ENCODE measurements at regions not wholly inside any gene's neighbourhood (a gene's known extent, or its start where the extent isn't known, plus 50 kb on each side); places are given as distances from the start of the nearest gene placed in this dataset.

DNA sequence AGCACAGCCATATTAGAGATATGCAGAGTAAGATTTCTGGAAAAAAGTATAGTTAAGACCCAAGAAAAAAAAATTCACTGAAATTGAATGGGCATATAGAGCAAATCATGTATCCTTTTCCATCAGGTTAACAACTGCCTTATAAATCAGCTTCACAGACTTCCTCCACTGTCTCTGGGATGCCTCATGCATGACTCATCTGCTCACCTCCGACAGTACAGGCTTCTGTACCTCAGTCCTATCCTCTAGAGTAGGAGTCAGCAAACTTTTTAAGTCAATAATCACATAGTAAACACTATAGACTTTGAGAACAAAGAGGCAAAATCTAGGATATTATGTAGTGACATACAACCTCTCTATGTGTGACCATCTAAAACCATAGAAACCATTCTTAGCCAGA is 211.6 kb upstream of the SP8 start:
- peaks cover under 1 to 7% of the 10 kb centered on the region in 2 experiments for H3K9me3 ChIP-seq (ENCODE audit: control insufficient read depth in 1 of 2, insufficient read depth in 1 of 2, low read length in 2 of 2)
- Mint-ChIP-seq H3K9me3 (peaks cover 4% of the 10 kb centered on the region), H3K4me1 (ENCODE audit: low read depth) (no peaks in the 10 kb centered on the region), H3K36me3 (ENCODE audit: low read depth) (no peaks in the 10 kb centered on the region), H3K27me3 (no peaks in the 10 kb centered on the region), H3K4me3 (no peak overlapping the region), H3K27ac (no peak overlapping the region)
- POLR2A ChIA-PET: no interaction called here
- CTCF ChIA-PET: no interaction called here
- intact Hi-C loops (cut with DNase I, micrococcal nuclease): no loop called here
- ATAC-seq (ENCODE audit: poor library complexity) (no peak), DNase-seq (no peak)
- no peak overlapping the region for H3K27ac ChIP-seq (ENCODE audit: low read depth in 1 of 2, low read length in 2 of 2)
- no peaks in the 10 kb centered on the region for H3K36me3 ChIP-seq (ENCODE audit: insufficient read depth, low read length)
- H3K27me3 ChIP-seq (ENCODE audit: control insufficient read depth in 1 of 2, insufficient read depth in 2 of 2, low read length in 2 of 2): no peaks in the 10 kb centered on the region
- no peaks in the 10 kb centered on the region for H3K4me1 ChIP-seq (ENCODE audit: insufficient read depth, low read length)
- TF ChIP-seq CTCF (IDR thresholded peaks at IDR 0.05): no peak
- no peak overlapping the region for H3K4me3 ChIP-seq (ENCODE audit: low read length)

DNA sequence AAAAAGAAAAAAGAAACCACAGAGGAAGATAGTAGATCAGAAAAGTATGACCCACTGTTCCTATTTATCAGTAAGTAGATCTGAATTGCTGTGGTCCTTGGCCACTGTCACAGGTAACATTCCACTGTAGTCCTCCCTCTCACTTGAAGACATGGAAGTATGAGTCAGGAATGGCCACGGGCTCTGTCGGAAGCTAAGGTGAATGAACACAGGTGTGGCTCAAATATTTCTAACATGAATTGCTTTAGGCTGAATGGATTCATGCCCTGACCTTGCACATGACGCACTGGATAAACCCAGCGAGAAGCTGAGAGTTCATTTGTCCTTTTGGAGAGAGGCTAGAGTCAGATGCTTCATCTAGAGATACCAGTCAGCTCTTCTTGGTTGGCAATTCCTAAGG is 224.5 kb upstream of the SP8 start:
- H3K9me3 Mint-ChIP-seq: peaks cover 12% of the 10 kb centered on the region
- no peaks in the 10 kb centered on the region for H3K36me3 ChIP-seq (ENCODE audit: insufficient read depth, low read length)
- no peak for TF ChIP-seq CTCF (IDR thresholded peaks at IDR 0.05)
- CTCF ChIA-PET: no interaction called here
- no peaks in the 10 kb centered on the region for H3K4me1 ChIP-seq (ENCODE audit: insufficient read depth, low read length)
- intact Hi-C loops (cut with DNase I, micrococcal nuclease): no loop called here
- no peak overlapping the region for H3K4me3 Mint-ChIP-seq
- H3K4me1 Mint-ChIP-seq (ENCODE audit: low read depth): no peaks in the 10 kb centered on the region
- no peak for DNase-seq
- H3K27ac ChIP-seq (ENCODE audit: low read depth in 1 of 2, low read length in 2 of 2): no peak overlapping the region
- H3K27me3 ChIP-seq (ENCODE audit: control insufficient read depth in 1 of 2, insufficient read depth in 2 of 2, low read length in 2 of 2): no peaks in the 10 kb centered on the region
- POLR2A ChIA-PET: no interaction called here
- no peak overlapping the region for H3K4me3 ChIP-seq (ENCODE audit: low read length)
- peaks cover 0 to 5% of the 10 kb centered on the region in 2 experiments for H3K9me3 ChIP-seq (ENCODE audit: control insufficient read depth in 1 of 2, insufficient read depth in 1 of 2, low read length in 2 of 2)
- H3K27ac Mint-ChIP-seq: no peak overlapping the region
- no peak for ATAC-seq (ENCODE audit: poor library complexity)
- H3K36me3 Mint-ChIP-seq (ENCODE audit: low read depth): no peaks in the 10 kb centered on the region
- H3K27me3 Mint-ChIP-seq: no peaks in the 10 kb centered on the region

DNA sequence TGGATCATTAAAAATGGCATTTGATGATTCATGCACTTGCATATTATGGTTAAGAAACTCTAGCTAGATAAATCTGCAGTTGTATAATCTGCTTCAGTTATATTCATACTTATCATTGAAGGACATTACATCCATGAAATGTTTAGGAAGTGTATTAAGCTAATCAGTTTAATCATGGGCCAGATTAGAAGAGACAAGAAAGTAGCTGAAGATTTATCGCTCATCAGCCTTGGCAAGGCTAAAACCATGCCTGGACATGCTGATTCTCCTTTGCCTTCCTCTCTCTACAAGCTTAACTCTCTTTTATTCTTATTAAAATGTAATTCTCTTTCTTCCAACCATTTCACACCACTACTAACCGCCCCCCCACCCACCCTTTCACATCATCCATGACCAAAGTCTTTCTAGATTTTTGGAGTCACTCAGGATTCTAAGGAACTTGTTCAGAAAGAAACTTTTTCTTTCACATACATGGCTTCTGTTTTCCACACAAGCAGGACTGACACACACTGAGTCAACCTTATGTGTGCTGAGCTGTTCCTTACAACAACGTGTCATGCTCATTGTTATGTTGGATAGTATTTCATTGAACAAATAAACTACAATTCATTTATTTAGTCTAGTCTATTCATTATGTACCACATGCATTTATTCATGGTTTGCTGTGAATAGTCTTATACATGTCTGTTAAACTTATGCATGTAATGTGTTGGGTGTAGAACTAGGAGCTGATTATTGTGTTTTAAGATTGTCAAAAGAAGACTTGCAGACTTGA is 227.3 kb upstream of the SP8 start:
- ATAC-seq (ENCODE audit: poor library complexity) (no peak), DNase-seq (no peak)
- Histone ChIP-seq H3K9me3 (ENCODE audit: control insufficient read depth in 1 of 2, insufficient read depth in 1 of 2, low read length in 2 of 2) (peaks cover 0 to 5% of the 10 kb centered on the region in 2 experiments), H3K4me3 (ENCODE audit: low read length) (no peak overlapping the region), H3K27me3 (ENCODE audit: control insufficient read depth in 1 of 2, insufficient read depth in 2 of 2, low read length in 2 of 2) (no peaks in the 10 kb centered on the region), H3K36me3 (ENCODE audit: insufficient read depth, low read length) (no peaks in the 10 kb centered on the region), H3K27ac (ENCODE audit: low read depth in 1 of 2, low read length in 2 of 2) (no peak overlapping the region), H3K4me1 (ENCODE audit: insufficient read depth, low read length) (no peaks in the 10 kb centered on the region)
- peaks cover 3% of the 10 kb centered on the region for H3K9me3 Mint-ChIP-seq
- ChIA-PET CTCF (no interaction called here), POLR2A (no interaction called here)
- H3K4me1 Mint-ChIP-seq (ENCODE audit: low read depth): no peaks in the 10 kb centered on the region
- TF ChIP-seq CTCF (IDR thresholded peaks at IDR 0.05): no peak
- intact Hi-C loops (cut with DNase I, micrococcal nuclease): no loop called here
- H3K4me3 Mint-ChIP-seq: no peak overlapping the region
- no peaks in the 10 kb centered on the region for H3K27me3 Mint-ChIP-seq
- no peaks in the 10 kb centered on the region for H3K36me3 Mint-ChIP-seq (ENCODE audit: low read depth)
- H3K27ac Mint-ChIP-seq: no peak overlapping the region
